Ascending aorta (tissue), 2 donors: ENCODE measurements at regions not wholly inside any gene's neighbourhood (a gene's known extent, or its start where the extent isn't known, plus 50 kb on each side); places are given as distances from the start of the nearest gene placed in this dataset.

ENCODE experiments used
- DNase-seq, 2 donors: peaks; one replicate each; pipeline ENCODE4 v3.0.0-alpha.2; 2019; ENCODE audit warnings: low spot score in 2 of 2
- H3K27ac ChIP-seq, 2 donors: fragments of 200-600 bp; sonication (generic); one replicate each; pipeline ENCODE4 v1.5.1; 2016 to 2017; ENCODE audit warnings: mild to moderate bottlenecking in 1 of 2
- H3K27me3 ChIP-seq: fragments of 200-600 bp; sonication (generic); one replicate; pipeline ENCODE4 v1.5.1; 2017
- H3K36me3 ChIP-seq, 2 donors: fragments of 200-600 bp; sonication (generic); one replicate each; pipeline ENCODE4 v1.5.1; 2016
- H3K4me1 ChIP-seq, 2 donors: fragments of 200-600 bp; sonication (generic); one replicate each; pipeline ENCODE4 v1.5.1; 2016 to 2017; ENCODE audit warnings: mild to moderate bottlenecking in 1 of 2
- H3K4me3 ChIP-seq, 2 donors: fragments of 200-600 bp; sonication (generic); one replicate each; pipeline ENCODE4 v1.5.1; 2016 to 2017; ENCODE audit warnings: mild to moderate bottlenecking in 1 of 2
- H3K9me3 ChIP-seq, 2 donors: fragments of 200-600 bp; sonication (generic); one replicate each; pipeline ENCODE4 v1.5.1; 2016
- CTCF ChIP-seq, 3 experiments: fragments of 200-600 bp in 2 of 3; fragments of 450-650 bp in 1 of 3; sonication (generic) in 2 of 3; IDR thresholded peaks; one replicate each; pipeline ENCODE4 v1.5.1; 2016 to 2019; ENCODE audit warnings: antibody characterized with exemption in 3 of 3, mild to moderate bottlenecking in 1 of 3, moderate library complexity in 1 of 3
- intact Hi-C: fragments of 100-400 bp; cut with DNase I; formaldehyde crosslinking; loops from one replicate; pipeline ENCODE4 v1.15.1; 2023

GRCh38 chr11:95406271-95406670 lies 175.3 kb upstream of the SESN3 start:
- H3K9me3 ChIP-seq: no peaks in the 10 kb centered on the region
- H3K27ac ChIP-seq: no peak overlapping the region
- H3K4me1 ChIP-seq: no peaks in the 10 kb centered on the region
- H3K27me3 ChIP-seq: no peaks in the 10 kb centered on the region
- H3K4me3 ChIP-seq: no peak overlapping the region
- TF ChIP-seq CTCF (IDR thresholded peaks at IDR 0.05): no peak
- H3K36me3 ChIP-seq: no peaks in the 10 kb centered on the region
- intact Hi-C loops: no loop called here
- DNase-seq: no peak

- no peak for DNase-seq
- TF ChIP-seq CTCF (IDR thresholded peaks at IDR 0.05): no peak
- no peaks in the 10 kb centered on the region for H3K27me3 ChIP-seq
- H3K9me3 ChIP-seq: no peaks in the 10 kb centered on the region
- H3K4me1 ChIP-seq: no peaks in the 10 kb centered on the region
- H3K27ac ChIP-seq: no peak overlapping the region
- no peak overlapping the region for H3K4me3 ChIP-seq
- intact Hi-C loops: no loop called here
- H3K36me3 ChIP-seq: no peaks in the 10 kb centered on the region
Measured at GRCh38 chr11:95404370-95404769, 173.4 kb upstream of the SESN3 start.

GRCh38 chr11:95398437-95399112 lies 167.6 kb upstream of the SESN3 start:
- intact Hi-C loops: no loop called here
- no peaks in the 10 kb centered on the region for H3K27me3 ChIP-seq
- TF ChIP-seq CTCF (IDR thresholded peaks at IDR 0.05): no peak
- no peak for DNase-seq
- no peaks in the 10 kb centered on the region for H3K4me1 ChIP-seq
- H3K4me3 ChIP-seq: no peak overlapping the region
- no peaks in the 10 kb centered on the region for H3K36me3 ChIP-seq
- H3K27ac ChIP-seq: no peak overlapping the region
- peaks cover 0 to 5% of the 10 kb centered on the region in 2 donors for H3K9me3 ChIP-seq

GRCh38 chr11:95392644-95393043 lies 161.6 kb upstream of the SESN3 start:
- H3K27me3 ChIP-seq: no peaks in the 10 kb centered on the region
- intact Hi-C loops: no loop called here
- TF ChIP-seq CTCF (IDR thresholded peaks at IDR 0.05): no peak
- DNase-seq: no peak
- no peaks in the 10 kb centered on the region for H3K36me3 ChIP-seq
- H3K9me3 ChIP-seq: peaks cover 0 to 5% of the 10 kb centered on the region in 2 donors
- H3K4me3 ChIP-seq: no peak overlapping the region
- no peak overlapping the region for H3K27ac ChIP-seq
- H3K4me1 ChIP-seq: no peaks in the 10 kb centered on the region

GRCh38 chr11:95389427-95389826 lies 158.4 kb upstream of the SESN3 start:
- H3K9me3 ChIP-seq: no peaks in the 10 kb centered on the region
- H3K36me3 ChIP-seq: no peaks in the 10 kb centered on the region
- H3K4me1 ChIP-seq: no peaks in the 10 kb centered on the region
- no peak overlapping the region for H3K4me3 ChIP-seq
- TF ChIP-seq CTCF (IDR thresholded peaks at IDR 0.05): no peak
- intact Hi-C loops: no loop called here
- H3K27ac ChIP-seq: no peak overlapping the region
- H3K27me3 ChIP-seq: no peaks in the 10 kb centered on the region
- DNase-seq: no peak

- intact Hi-C loops: no loop called here
- Histone ChIP-seq H3K9me3 (no peaks in the 10 kb centered on the region), H3K4me1 (no peaks in the 10 kb centered on the region), H3K27me3 (no peaks in the 10 kb centered on the region), H3K36me3 (no peaks in the 10 kb centered on the region), H3K4me3 (no peak overlapping the region), H3K27ac (no peak overlapping the region)
- no peak for TF ChIP-seq CTCF (IDR thresholded peaks at IDR 0.05)
- DNase-seq: no peak
Measured at GRCh38 chr11:95388086-95388485, 157.1 kb upstream of the SESN3 start.
